Neural progenitor cell (in vitro differentiated cells): ENCODE measurements at regions not wholly inside any gene's neighbourhood (a gene's known extent, or its start where the extent isn't known, plus 50 kb on each side); places are given as distances from the start of the nearest gene placed in this dataset.

Source experiments
- EZH2 ChIP-seq: fragments of 200-600 bp; sonication (generic); IDR thresholded peaks from 2 replicates; pipeline ENCODE4 v1.6.1; 2017; ENCODE audit warnings: antibody characterized with exemption, mild to moderate bottlenecking, moderate library complexity
- TF ChIP-seq, protein P1 (sequence below): fragments of 200-600 bp; sonication (generic); IDR thresholded peaks from 2 replicates; pipeline ENCODE4 v1.5.1; 2017; ENCODE audit warnings: antibody characterized with exemption, mild to moderate bottlenecking

GRCh38 chr3:13167829-13168228 lies 94.6 kb upstream of the IQSEC1 start:
- TF ChIP-seq, protein P1, sequence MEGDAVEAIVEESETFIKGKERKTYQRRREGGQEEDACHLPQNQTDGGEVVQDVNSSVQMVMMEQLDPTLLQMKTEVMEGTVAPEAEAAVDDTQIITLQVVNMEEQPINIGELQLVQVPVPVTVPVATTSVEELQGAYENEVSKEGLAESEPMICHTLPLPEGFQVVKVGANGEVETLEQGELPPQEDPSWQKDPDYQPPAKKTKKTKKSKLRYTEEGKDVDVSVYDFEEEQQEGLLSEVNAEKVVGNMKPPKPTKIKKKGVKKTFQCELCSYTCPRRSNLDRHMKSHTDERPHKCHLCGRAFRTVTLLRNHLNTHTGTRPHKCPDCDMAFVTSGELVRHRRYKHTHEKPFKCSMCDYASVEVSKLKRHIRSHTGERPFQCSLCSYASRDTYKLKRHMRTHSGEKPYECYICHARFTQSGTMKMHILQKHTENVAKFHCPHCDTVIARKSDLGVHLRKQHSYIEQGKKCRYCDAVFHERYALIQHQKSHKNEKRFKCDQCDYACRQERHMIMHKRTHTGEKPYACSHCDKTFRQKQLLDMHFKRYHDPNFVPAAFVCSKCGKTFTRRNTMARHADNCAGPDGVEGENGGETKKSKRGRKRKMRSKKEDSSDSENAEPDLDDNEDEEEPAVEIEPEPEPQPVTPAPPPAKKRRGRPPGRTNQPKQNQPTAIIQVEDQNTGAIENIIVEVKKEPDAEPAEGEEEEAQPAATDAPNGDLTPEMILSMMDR = no peak
- TF ChIP-seq EZH2 = no peak
